ENCODE measurements at regions not wholly inside any gene's neighbourhood (a gene's known extent, or its start where the extent isn't known, plus 50 kb on each side); places are given as distances from the start of the nearest gene placed in this dataset.
"Not testable (repeated sequence)": the region's sequence is repeated elsewhere in the genome, so short reads cannot be mapped to it uniquely, and the experiment has no call there.

- Mint-ChIP-seq H3K36me3 (no peaks in the 10 kb centered on the region), H3K4me1 (peaks cover 67 to 80% (median 67%) of the 10 kb centered on the region in 3 donors), H3K27ac (peak overlapping the region in 5 of 6 donors; percentile 78 to 99 (median 92)), H3K9me3 (peaks cover 0 to 4% (median 0%) of the 10 kb centered on the region in 7 donors), H3K27me3 (no peaks in the 10 kb centered on the region), H3K4me3 (peak overlapping the region; percentile 83 to 97 (median 92))
- ATAC-seq (ENCODE audit: low read depth in 2 of 2) = peak in 1 of 2 donors; percentile 4
- DNase-seq = peak; percentile 30
These were observed 161.1 kb upstream of the TBL1XR1 start for GRCh38 chr3:177358091-177358976.

- H3K27ac Mint-ChIP-seq = peak overlapping the region; percentile 97 to 99 (median 98)
- peak overlapping the region; percentile 83 to 97 (median 92) for H3K4me3 Mint-ChIP-seq
- peaks cover 61 to 77% (median 63%) of the 10 kb centered on the region in 3 donors for H3K4me1 Mint-ChIP-seq
- peak; percentile 34 to 36 for ATAC-seq (ENCODE audit: low read depth in 2 of 2)
- H3K36me3 Mint-ChIP-seq = no peaks in the 10 kb centered on the region
- no peaks in the 10 kb centered on the region for H3K27me3 Mint-ChIP-seq
- peak; percentile 25 for DNase-seq
- peaks cover 0 to 4% (median 0%) of the 10 kb centered on the region in 7 donors for H3K9me3 Mint-ChIP-seq
These were observed 161.8 kb upstream of the TBL1XR1 start for GRCh38 chr3:177358977-177359592.

- peak overlapping the region; percentile 83 to 97 (median 92) for H3K4me3 Mint-ChIP-seq
- peak; percentile 96 for DNase-seq
- ATAC-seq (ENCODE audit: low read depth in 2 of 2) = peak; percentile 84 to 85
- H3K9me3 Mint-ChIP-seq = peaks cover 0 to 4% (median 0%) of the 10 kb centered on the region in 7 donors
- H3K27me3 Mint-ChIP-seq = no peaks in the 10 kb centered on the region
- H3K4me1 Mint-ChIP-seq = peaks cover 55 to 71% (median 63%) of the 10 kb centered on the region in 3 donors
- peak overlapping the region; percentile 97 to 99 (median 98) for H3K27ac Mint-ChIP-seq
- no peaks in the 10 kb centered on the region for H3K36me3 Mint-ChIP-seq
These were observed 162.5 kb upstream of the TBL1XR1 start for GRCh38 chr3:177359593-177360357.

GRCh38 chr3:177361081-177361938, 164.0 kb upstream of the TBL1XR1 start:
- Mint-ChIP-seq H3K9me3 (peaks cover 0 to 4% (median 0%) of the 10 kb centered on the region in 7 donors), H3K36me3 (no peaks in the 10 kb centered on the region), H3K27me3 (no peaks in the 10 kb centered on the region), H3K27ac (peak overlapping the region; percentile 97 to 99 (median 98)), H3K4me1 (peaks cover 48 to 64% (median 55%) of the 10 kb centered on the region in 3 donors), H3K4me3 (peak overlapping the region; percentile 72 to 97 (median 91))
- DNase-seq (peak; percentile 48), ATAC-seq (ENCODE audit: low read depth in 2 of 2) (peak in 1 of 2 donors; percentile 6)

GRCh38 chr3:177362626-177363025, 165.3 kb upstream of the TBL1XR1 start:
- Mint-ChIP-seq H3K27ac (no peak overlapping the region), H3K27me3 (no peaks in the 10 kb centered on the region), H3K4me1 (peaks cover 38 to 51% (median 42%) of the 10 kb centered on the region in 3 donors), H3K36me3 (no peaks in the 10 kb centered on the region), H3K9me3 (peaks cover 0 to 4% (median 0%) of the 10 kb centered on the region in 7 donors), H3K4me3 (peak overlapping the region in 1 of 8 donors; percentile 75)
- ATAC-seq (ENCODE audit: low read depth in 2 of 2) (no peak), DNase-seq (no peak)

GRCh38 chr3:177364236-177364635, 167.0 kb upstream of the TBL1XR1 start:
- ATAC-seq (ENCODE audit: low read depth in 2 of 2) = no peak
- Mint-ChIP-seq H3K27me3 (no peaks in the 10 kb centered on the region), H3K4me1 (peaks cover 24 to 35% (median 26%) of the 10 kb centered on the region in 3 donors), H3K4me3 (no peak overlapping the region), H3K36me3 (no peaks in the 10 kb centered on the region), H3K27ac (no peak overlapping the region), H3K9me3 (peaks cover 0 to 4% (median 0%) of the 10 kb centered on the region in 7 donors)
- DNase-seq = no peak

GRCh38 chr3:177365294-177365693, 168.0 kb upstream of the TBL1XR1 start:
- not testable (repeated sequence) for H3K27me3 Mint-ChIP-seq; H3K36me3 Mint-ChIP-seq; H3K4me3 Mint-ChIP-seq; ATAC-seq (ENCODE audit: low read depth in 2 of 2); H3K9me3 Mint-ChIP-seq; DNase-seq
- H3K27ac Mint-ChIP-seq = peak overlapping the region in 1 of 6 donors; percentile 58
- peaks cover 15 to 27% (median 19%) of the 10 kb centered on the region in 3 donors for H3K4me1 Mint-ChIP-seq

- Mint-ChIP-seq H3K36me3 (no peaks in the 10 kb centered on the region), H3K9me3 (no peaks in the 10 kb centered on the region), H3K27me3 (no peaks in the 10 kb centered on the region), H3K27ac (peak overlapping the region in 1 of 6 donors; percentile 34), H3K4me1 (peaks cover 0 to 4% (median 0%) of the 10 kb centered on the region in 3 donors), H3K4me3 (no peak overlapping the region)
- no peak for DNase-seq
- ATAC-seq (ENCODE audit: low read depth in 2 of 2) = no peak
These were observed 170.5 kb upstream of the TBL1XR1 start for GRCh38 chr3:177367788-177368187.

- Mint-ChIP-seq H3K27me3 (no peaks in the 10 kb centered on the region), H3K36me3 (no peaks in the 10 kb centered on the region), H3K4me3 (no peak overlapping the region), H3K27ac (peak overlapping the region in 1 of 6 donors; percentile 5), H3K9me3 (no peaks in the 10 kb centered on the region), H3K4me1 (peaks cover 0 to 16% (median under 1%) of the 10 kb centered on the region in 3 donors)
- DNase-seq (no peak), ATAC-seq (ENCODE audit: low read depth in 2 of 2) (no peak)
These were observed 173.1 kb upstream of the TBL1XR1 start for GRCh38 chr3:177370246-177370822.

GRCh38 chr3:177371146-177371545, 173.9 kb upstream of the TBL1XR1 start:
- Mint-ChIP-seq H3K9me3 (no peaks in the 10 kb centered on the region), H3K27ac (no peak overlapping the region), H3K4me1 (peaks cover 0 to 20% (median 5%) of the 10 kb centered on the region in 3 donors), H3K36me3 (no peaks in the 10 kb centered on the region), H3K27me3 (no peaks in the 10 kb centered on the region), H3K4me3 (no peak overlapping the region)
- ATAC-seq (ENCODE audit: low read depth in 2 of 2) (no peak), DNase-seq (no peak)

- H3K9me3 Mint-ChIP-seq = no peaks in the 10 kb centered on the region
- H3K4me1 Mint-ChIP-seq = peaks cover 0 to 20% (median 5%) of the 10 kb centered on the region in 3 donors
- H3K27me3 Mint-ChIP-seq = no peaks in the 10 kb centered on the region
- H3K27ac Mint-ChIP-seq = peak overlapping the region in 1 of 6 donors; percentile 31
- H3K36me3 Mint-ChIP-seq = no peaks in the 10 kb centered on the region
- H3K4me3 Mint-ChIP-seq = no peak overlapping the region
- ATAC-seq (ENCODE audit: low read depth in 2 of 2) (no peak), DNase-seq (no peak)
These were observed 174.6 kb upstream of the TBL1XR1 start for GRCh38 chr3:177371888-177372287.

GRCh38 chr3:177374323-177374722, 177.0 kb upstream of the TBL1XR1 start:
- no peaks in the 10 kb centered on the region for H3K36me3 Mint-ChIP-seq
- ATAC-seq (ENCODE audit: low read depth in 2 of 2) (no peak), DNase-seq (no peak)
- H3K4me3 Mint-ChIP-seq = no peak overlapping the region
- no peaks in the 10 kb centered on the region for H3K9me3 Mint-ChIP-seq
- H3K4me1 Mint-ChIP-seq = peaks cover 19 to 44% (median 20%) of the 10 kb centered on the region in 3 donors
- no peaks in the 10 kb centered on the region for H3K27me3 Mint-ChIP-seq
- H3K27ac Mint-ChIP-seq = peak overlapping the region in 2 of 6 donors; percentile 9 to 90

All from naive B cell (primary cell).